Colonic mucosa (tissue), 4 donors: ENCODE measurements at regions not wholly inside any gene's neighbourhood (a gene's known extent, or its start where the extent isn't known, plus 50 kb on each side); places are given as distances from the start of the nearest gene placed in this dataset.

ENCODE experiments used
- DNase-seq: peaks from one replicate; pipeline ENCODE4 v3.0.0-alpha.2; 2020
- H3K27ac ChIP-seq: fragments of 200-600 bp; one replicate; pipeline ENCODE4 v1.8.0; 2021
- H3K27me3 ChIP-seq: fragments of 200-600 bp; one replicate; pipeline ENCODE4 v1.8.0; 2021
- H3K36me3 ChIP-seq: fragments of 200-600 bp; one replicate; pipeline ENCODE4 v1.8.0; 2021
- H3K4me1 ChIP-seq: fragments of 200-600 bp; one replicate; pipeline ENCODE4 v1.8.0; 2021; ENCODE audit warnings: mild to moderate bottlenecking
- H3K4me3 ChIP-seq: fragments of 200-600 bp; one replicate; pipeline ENCODE4 v1.8.0; 2021
- H3K9ac ChIP-seq, 2 donors: one replicate each; pipeline ENCODE4 v1.7.0; 2013; ENCODE audit warnings: control low read depth in 2 of 2, low read depth in 2 of 2, low read length in 2 of 2
- H3K9me3 ChIP-seq: fragments of 200-600 bp; one replicate; pipeline ENCODE4 v1.8.0; 2021
- intact Hi-C: fragments of 100-400 bp; cut with DNase I; formaldehyde crosslinking; loops from one replicate; pipeline ENCODE4 v1.14.1; 2022
- TF ChIP-seq, protein P1 (sequence below): fragments of 200-600 bp; IDR thresholded peaks from one replicate; pipeline ENCODE4 v1.8.0; 2022; ENCODE audit warnings: antibody characterized with exemption, mild to moderate bottlenecking
- donor health status: healthy.
- donor health status: DM: no; HTN: no; CAD: no.
- donor health status: DM: no; HTN: no; CAD: no.

DNA sequence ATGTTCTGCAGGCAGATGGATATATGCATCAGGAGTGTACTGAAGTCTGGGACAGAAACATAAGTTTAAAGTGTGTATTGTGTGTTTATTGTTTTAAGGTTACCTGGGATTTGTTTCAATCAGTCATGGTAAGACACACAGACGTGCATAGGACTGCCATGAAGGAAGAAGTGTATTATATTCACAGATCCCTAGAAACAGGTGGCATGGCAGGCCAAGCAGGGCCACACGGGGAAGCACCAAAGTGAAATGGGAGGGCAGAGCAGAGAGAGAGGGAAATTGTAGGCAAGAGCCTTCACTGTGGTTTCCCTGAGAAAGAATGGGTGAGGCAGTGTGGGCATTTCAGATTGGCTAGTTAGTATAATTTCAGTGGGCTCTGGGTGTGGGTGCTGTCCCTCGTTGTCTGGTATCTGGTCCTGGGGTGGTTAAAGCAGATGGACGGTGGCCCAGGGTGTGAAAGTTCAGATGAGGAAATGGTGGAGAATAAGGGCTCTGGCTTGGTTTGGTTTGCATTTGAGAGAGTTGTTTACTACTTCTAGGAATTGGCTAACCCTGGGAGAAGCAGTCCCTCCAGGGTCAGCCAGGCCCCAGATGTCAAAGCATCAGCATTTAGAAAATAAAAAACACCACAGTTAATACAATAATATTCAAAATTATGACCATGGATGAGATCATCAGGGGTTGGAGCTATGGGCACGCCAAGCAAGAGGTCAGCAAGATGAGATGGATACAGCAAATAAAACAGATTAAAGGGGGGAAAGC, 160.0 kb downstream of the LRRC30 start:
- intact Hi-C loops = no loop called here
- Histone ChIP-seq H3K27ac (no peak overlapping the region), H3K9ac (no peak overlapping the region), H3K36me3 (no peaks in the 10 kb centered on the region), H3K4me1 (no peaks in the 10 kb centered on the region), H3K4me3 (no peak overlapping the region), H3K27me3 (no peaks in the 10 kb centered on the region), H3K9me3 (no peaks in the 10 kb centered on the region)
- DNase-seq = no peak
- TF ChIP-seq, protein P1, sequence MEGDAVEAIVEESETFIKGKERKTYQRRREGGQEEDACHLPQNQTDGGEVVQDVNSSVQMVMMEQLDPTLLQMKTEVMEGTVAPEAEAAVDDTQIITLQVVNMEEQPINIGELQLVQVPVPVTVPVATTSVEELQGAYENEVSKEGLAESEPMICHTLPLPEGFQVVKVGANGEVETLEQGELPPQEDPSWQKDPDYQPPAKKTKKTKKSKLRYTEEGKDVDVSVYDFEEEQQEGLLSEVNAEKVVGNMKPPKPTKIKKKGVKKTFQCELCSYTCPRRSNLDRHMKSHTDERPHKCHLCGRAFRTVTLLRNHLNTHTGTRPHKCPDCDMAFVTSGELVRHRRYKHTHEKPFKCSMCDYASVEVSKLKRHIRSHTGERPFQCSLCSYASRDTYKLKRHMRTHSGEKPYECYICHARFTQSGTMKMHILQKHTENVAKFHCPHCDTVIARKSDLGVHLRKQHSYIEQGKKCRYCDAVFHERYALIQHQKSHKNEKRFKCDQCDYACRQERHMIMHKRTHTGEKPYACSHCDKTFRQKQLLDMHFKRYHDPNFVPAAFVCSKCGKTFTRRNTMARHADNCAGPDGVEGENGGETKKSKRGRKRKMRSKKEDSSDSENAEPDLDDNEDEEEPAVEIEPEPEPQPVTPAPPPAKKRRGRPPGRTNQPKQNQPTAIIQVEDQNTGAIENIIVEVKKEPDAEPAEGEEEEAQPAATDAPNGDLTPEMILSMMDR = no peak

DNA sequence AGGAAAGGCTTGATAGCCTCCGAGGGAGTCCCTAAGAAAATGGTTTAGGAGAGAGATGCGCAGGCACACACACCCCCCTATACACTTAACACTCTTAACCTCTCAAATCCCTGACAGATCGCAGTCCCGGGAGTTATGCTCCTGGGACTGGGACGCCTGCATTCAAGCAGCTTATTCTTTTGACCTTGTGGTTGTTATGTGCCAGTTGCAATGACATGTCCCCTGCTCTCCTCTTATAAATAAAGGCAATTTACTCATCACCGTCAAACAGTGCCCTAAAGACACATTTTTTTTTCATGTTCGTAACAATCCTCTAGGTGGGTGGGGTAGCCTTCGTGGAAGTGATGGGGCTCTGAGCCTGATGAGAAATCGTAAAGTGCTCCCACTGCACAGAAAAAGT, 162.2 kb downstream of the LRRC30 start:
- Histone ChIP-seq H3K9ac (no peak overlapping the region), H3K36me3 (no peaks in the 10 kb centered on the region), H3K27me3 (no peaks in the 10 kb centered on the region), H3K9me3 (no peaks in the 10 kb centered on the region), H3K4me3 (no peak overlapping the region), H3K27ac (no peak overlapping the region), H3K4me1 (no peaks in the 10 kb centered on the region)
- TF ChIP-seq, protein P1 = no peak
- intact Hi-C loops = no loop called here
- DNase-seq = no peak

DNA sequence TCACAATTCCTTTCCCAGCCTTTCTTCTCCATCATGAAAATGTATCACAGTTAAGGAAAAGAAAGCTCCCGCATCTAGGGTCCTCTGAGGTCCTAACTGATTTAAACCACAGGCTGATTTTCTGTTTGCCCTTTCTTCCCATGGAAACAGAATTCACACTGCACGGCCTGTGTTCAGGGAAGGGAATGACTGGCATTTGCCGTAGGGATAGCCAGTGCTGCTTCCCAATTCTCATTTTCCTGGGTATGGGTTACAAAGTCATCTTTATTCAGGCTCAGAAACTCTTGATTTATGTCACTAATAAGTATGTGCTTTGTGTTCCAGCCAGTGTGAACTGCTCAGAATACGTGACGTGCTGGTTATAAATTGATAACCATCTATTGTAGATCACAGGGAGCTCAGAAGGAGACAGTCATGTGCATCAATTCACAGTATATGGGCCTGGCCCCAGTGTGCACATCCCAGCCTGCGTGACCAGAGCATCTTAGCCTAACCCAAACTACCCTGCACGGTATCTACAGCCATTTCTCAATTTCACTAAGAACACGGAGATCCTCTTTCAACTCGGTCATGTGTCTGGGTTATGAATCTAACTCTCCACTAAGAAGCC, 163.3 kb downstream of the LRRC30 start:
- no peak overlapping the region for H3K9ac ChIP-seq
- DNase-seq = no peak
- no peak overlapping the region for H3K27ac ChIP-seq
- no peaks in the 10 kb centered on the region for H3K4me1 ChIP-seq
- no peak overlapping the region for H3K4me3 ChIP-seq
- H3K9me3 ChIP-seq = no peaks in the 10 kb centered on the region
- TF ChIP-seq, protein P1 = no peak
- intact Hi-C loops = no loop called here
- H3K27me3 ChIP-seq = no peaks in the 10 kb centered on the region
- no peaks in the 10 kb centered on the region for H3K36me3 ChIP-seq

DNA sequence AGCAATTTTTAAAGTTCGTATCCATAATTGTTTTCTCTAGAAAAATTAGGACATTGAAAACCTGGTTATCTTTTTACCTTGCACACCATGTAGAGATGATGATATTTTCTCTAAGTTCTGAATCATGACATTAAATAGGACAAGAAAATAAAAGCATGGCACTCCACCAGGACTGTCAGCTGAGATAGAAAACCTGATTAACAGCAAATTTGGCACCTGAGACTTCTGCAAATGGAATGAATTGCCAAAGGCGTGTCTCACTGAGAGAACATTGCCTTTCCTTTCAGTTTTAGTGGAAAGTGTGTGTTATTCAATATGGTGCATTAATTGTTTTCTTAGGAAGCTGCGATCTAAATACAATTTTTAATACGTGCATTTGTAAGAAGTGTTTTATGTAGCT, 164.7 kb downstream of the LRRC30 start:
- Histone ChIP-seq H3K9ac (no peak overlapping the region), H3K27me3 (no peaks in the 10 kb centered on the region), H3K36me3 (no peaks in the 10 kb centered on the region), H3K9me3 (no peaks in the 10 kb centered on the region), H3K27ac (no peak overlapping the region), H3K4me3 (no peak overlapping the region), H3K4me1 (no peaks in the 10 kb centered on the region)
- intact Hi-C loops = no loop called here
- no peak for DNase-seq
- TF ChIP-seq, protein P1 = no peak

DNA sequence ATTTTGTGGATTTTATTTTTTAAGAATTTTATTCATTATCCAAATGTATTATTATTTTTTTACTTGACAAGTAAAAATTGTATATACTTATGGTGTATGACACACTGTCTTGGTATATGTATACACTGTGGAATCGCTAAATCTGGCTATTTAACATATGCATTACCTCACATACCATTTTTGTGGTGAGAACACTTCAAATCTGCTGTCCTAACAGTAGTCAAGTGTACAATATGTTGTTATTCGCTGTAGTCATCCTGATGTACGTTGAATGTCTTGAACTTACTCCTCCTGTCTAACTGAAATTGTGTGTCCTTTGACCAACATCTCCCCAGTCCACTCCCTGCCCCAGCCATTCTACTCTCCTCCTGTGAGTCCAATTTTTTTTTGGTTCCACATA, 153.2 kb upstream of the PTPRM start:
- Histone ChIP-seq H3K4me1 (no peaks in the 10 kb centered on the region), H3K4me3 (no peak overlapping the region), H3K9ac (no peak overlapping the region), H3K36me3 (no peaks in the 10 kb centered on the region), H3K9me3 (no peaks in the 10 kb centered on the region), H3K27ac (no peak overlapping the region), H3K27me3 (no peaks in the 10 kb centered on the region)
- TF ChIP-seq, protein P1 = no peak
- intact Hi-C loops = no loop called here
- DNase-seq = no peak
